Mesenchymal stem cell (in vitro differentiated cells and primary cell): ENCODE measurements at regions not wholly inside any gene's neighbourhood (a gene's known extent, or its start where the extent isn't known, plus 50 kb on each side); places are given as distances from the start of the nearest gene placed in this dataset.
A peak's percentile ranks its signal among the peaks of the same experiment; 100 is the strongest.

Experiments
- DNase-seq: peaks from one replicate; pipeline ENCODE4 v3.0.0-alpha.2; 2013
- H2AFZ ChIP-seq: one replicate; pipeline ENCODE4 v1.6.1; 2013; ENCODE audit warnings: low read depth, mild to moderate bottlenecking, control low read depth, inconsistent platforms, low read length, moderate library complexity
- H2AK5ac ChIP-seq: 2 replicates; pipeline ENCODE4 v1.6.1; 2013; ENCODE audit warnings: low read length, moderate library complexity, mild to moderate bottlenecking, inconsistent platforms; ENCODE audit not compliant: severe bottlenecking
- H2BK120ac ChIP-seq: one replicate; pipeline ENCODE4 v1.6.1; 2013; ENCODE audit warnings: low read depth, mild to moderate bottlenecking, inconsistent platforms, low read length, moderate library complexity
- H2BK12ac ChIP-seq, 2 experiments: one replicate each; pipeline ENCODE4 v1.6.1; 2013; ENCODE audit warnings: inconsistent platforms in 2 of 2, low read length in 2 of 2, mild to moderate bottlenecking in 2 of 2, moderate library complexity in 2 of 2, control low read depth in 1 of 2
- H2BK15ac ChIP-seq: one replicate; pipeline ENCODE4 v1.6.1; 2013; ENCODE audit warnings: mild to moderate bottlenecking, low read depth, inconsistent platforms; ENCODE audit not compliant: poor library complexity, severe bottlenecking
- H2BK5ac ChIP-seq: 2 replicates; pipeline ENCODE4 v1.6.1; 2013; ENCODE audit warnings: low read depth, mild to moderate bottlenecking, low read length, control low read depth, inconsistent platforms; ENCODE audit not compliant: poor library complexity, severe bottlenecking
- H3K14ac ChIP-seq, 2 experiments: one replicate each; pipeline ENCODE4 v1.6.1; 2013; ENCODE audit warnings: inconsistent platforms in 2 of 2, low read length in 2 of 2, control low read depth in 1 of 2, mild to moderate bottlenecking in 1 of 2, moderate library complexity in 1 of 2
- H3K18ac ChIP-seq, 2 experiments: one replicate each; pipeline ENCODE4 v1.6.1; 2013; ENCODE audit warnings: inconsistent platforms in 2 of 2, low read length in 2 of 2, control low read depth in 1 of 2, low read depth in 1 of 2, mild to moderate bottlenecking in 1 of 2
- H3K23ac ChIP-seq, 2 experiments: one replicate each; pipeline ENCODE4 v1.6.1; 2013; ENCODE audit warnings: inconsistent platforms in 2 of 2, low read length in 2 of 2, mild to moderate bottlenecking in 2 of 2, moderate library complexity in 2 of 2, control low read depth in 1 of 2
- H3K27ac ChIP-seq: 2 replicates; pipeline ENCODE4 v1.5.1; 2013; ENCODE audit warnings: mild to moderate bottlenecking, moderate library complexity, low read length, control low read depth, inconsistent platforms; ENCODE audit not compliant: poor library complexity, severe bottlenecking
- H3K27me3 ChIP-seq, 2 experiments: 2 replicates each; pipeline versions ENCODE4 v1.6.1 to v1.7.0; 2013; ENCODE audit warnings: low read length in 2 of 2, mild to moderate bottlenecking in 2 of 2, moderate library complexity in 2 of 2, control low read depth in 1 of 2, inconsistent platforms in 1 of 2; ENCODE audit not compliant: control insufficient read depth in 1 of 2, insufficient read depth in 1 of 2
- H3K36me3 ChIP-seq, 2 experiments: 2 replicates each; pipeline versions ENCODE4 v1.6.1 to v1.7.0; 2013; ENCODE audit warnings: low read length in 2 of 2, control low read depth in 1 of 2, inconsistent platforms in 1 of 2, low read depth in 1 of 2, mild to moderate bottlenecking in 1 of 2; ENCODE audit not compliant: insufficient read depth in 2 of 2, control insufficient read depth in 1 of 2
- H3K4ac ChIP-seq, 2 experiments: one replicate each; pipeline ENCODE4 v1.6.1; 2013; ENCODE audit warnings: inconsistent platforms in 2 of 2, low read length in 2 of 2, mild to moderate bottlenecking in 2 of 2, moderate library complexity in 2 of 2, control low read depth in 1 of 2, low read depth in 1 of 2
- H3K4me1 ChIP-seq: 2 replicates; pipeline ENCODE4 v1.6.1; 2013; ENCODE audit warnings: low read depth, low read length, control low read depth; ENCODE audit not compliant: control insufficient read depth, insufficient read depth
- H3K4me2 ChIP-seq: 2 replicates; pipeline ENCODE4 v1.6.1; 2013; ENCODE audit warnings: low read length, mild to moderate bottlenecking, inconsistent platforms; ENCODE audit not compliant: poor library complexity, severe bottlenecking
- H3K4me3 ChIP-seq, 2 experiments: 2 replicates each; pipeline versions ENCODE4 v1.5.1 to v1.7.0; 2013; ENCODE audit warnings: low read length in 2 of 2, mild to moderate bottlenecking in 2 of 2, control low read depth in 1 of 2, low read depth in 1 of 2; ENCODE audit not compliant: insufficient read depth in 1 of 2
- H3K79me1 ChIP-seq: replicated peaks from 2 replicates; pipeline ENCODE4 v1.6.1; 2013; ENCODE audit warnings: mild to moderate bottlenecking, control low read depth, low read length, inconsistent platforms; ENCODE audit not compliant: poor library complexity, severe bottlenecking
- H3K9ac ChIP-seq: 2 replicates; pipeline ENCODE4 v1.7.0; 2013; ENCODE audit warnings: mild to moderate bottlenecking, low read length, moderate library complexity
- H3K9me3 ChIP-seq: 2 replicates; pipeline ENCODE4 v1.7.0; 2013; ENCODE audit warnings: mild to moderate bottlenecking, low read length; ENCODE audit not compliant: control insufficient read depth
- H4K8ac ChIP-seq: one replicate; pipeline ENCODE4 v1.6.1; 2013; ENCODE audit warnings: inconsistent platforms, mild to moderate bottlenecking, low read length, moderate library complexity
- H4K91ac ChIP-seq: one replicate; pipeline ENCODE4 v1.6.1; 2013; ENCODE audit warnings: mild to moderate bottlenecking, low read length, inconsistent platforms
- WGBS: methylation state at CpG from one replicate; pipeline ENCODE4 v1.1.7; 2013; ENCODE audit warnings: mixed read lengths; 5-methylcytosine and 5-hydroxymethylcytosine counted together

- Histone ChIP-seq H2BK12ac (no peak overlapping the region), H3K4me2 (no peak overlapping the region), H3K27ac (no peak overlapping the region), H2BK120ac (no peak overlapping the region), H3K9ac (no peak overlapping the region), H4K8ac (no peak overlapping the region), H3K27me3 (peaks cover 0 to 18% of the 10 kb centered on the region in 2 experiments), H4K91ac (no peak overlapping the region), H3K18ac (no peak overlapping the region), H3K4me3 (no peak overlapping the region), H2BK5ac (no peak overlapping the region), H3K36me3 (no peaks in the 10 kb centered on the region), H3K14ac (no peak overlapping the region), H2AK5ac (no peak overlapping the region), H3K4ac (no peak overlapping the region), H3K4me1 (no peaks in the 10 kb centered on the region), H3K79me1 (no peaks in the 10 kb centered on the region), H3K9me3 (no peaks in the 10 kb centered on the region), H3K23ac (no peak overlapping the region), H2BK15ac (no peak overlapping the region), H2AFZ (no peak overlapping the region)
- 92% methylated on average over 4 of the region's 4 CpGs for WGBS
- no peak for DNase-seq
Measured at GRCh38 chr17:59504821-59505220, 60.6 kb upstream of the DHX40 start.

- no peak overlapping the region for H2BK120ac ChIP-seq
- no peaks in the 10 kb centered on the region for H3K9me3 ChIP-seq
- no peak overlapping the region for H3K9ac ChIP-seq
- no peak overlapping the region for H3K4me3 ChIP-seq
- WGBS, result 85% methylated on average over 4 of the region's 4 CpGs
- H3K27ac ChIP-seq, result no peak overlapping the region
- H4K8ac ChIP-seq, result no peak overlapping the region
- H2BK5ac ChIP-seq, result no peak overlapping the region
- peaks cover 0 to 18% of the 10 kb centered on the region in 2 experiments for H3K27me3 ChIP-seq
- no peak overlapping the region for H2BK12ac ChIP-seq
- H3K18ac ChIP-seq, result no peak overlapping the region
- H3K23ac ChIP-seq, result no peak overlapping the region
- no peak overlapping the region for H2BK15ac ChIP-seq
- DNase-seq, result no peak
- H3K79me1 ChIP-seq, result no peaks in the 10 kb centered on the region
- H2AFZ ChIP-seq, result no peak overlapping the region
- H2AK5ac ChIP-seq, result no peak overlapping the region
- no peak overlapping the region for H3K4me2 ChIP-seq
- H4K91ac ChIP-seq, result no peak overlapping the region
- no peaks in the 10 kb centered on the region for H3K4me1 ChIP-seq
- H3K4ac ChIP-seq, result no peak overlapping the region
- no peaks in the 10 kb centered on the region for H3K36me3 ChIP-seq
- no peak overlapping the region for H3K14ac ChIP-seq
Measured at GRCh38 chr17:59505610-59506276, 59.7 kb upstream of the DHX40 start.

GRCh38 chr17:59506894-59507726 is 58.3 kb upstream of the DHX40 start:
- H3K4me3 ChIP-seq, result no peak overlapping the region

GRCh38 chr17:59508999-59509625 is 56.3 kb upstream of the DHX40 start:
- Histone ChIP-seq H3K27ac (no peak overlapping the region), H2AFZ (no peak overlapping the region), H3K4ac (no peak overlapping the region), H3K4me1 (no peaks in the 10 kb centered on the region), H3K9ac (no peak overlapping the region), H2BK120ac (no peak overlapping the region), H3K9me3 (no peaks in the 10 kb centered on the region), H2BK12ac (no peak overlapping the region), H2AK5ac (no peak overlapping the region), H3K36me3 (no peaks in the 10 kb centered on the region), H4K8ac (no peak overlapping the region), H4K91ac (no peak overlapping the region), H3K27me3 (peaks cover 0 to 11% of the 10 kb centered on the region in 2 experiments), H2BK5ac (no peak overlapping the region), H3K14ac (no peak overlapping the region), H2BK15ac (no peak overlapping the region), H3K23ac (no peak overlapping the region), H3K4me2 (no peak overlapping the region), H3K4me3 (no peak overlapping the region), H3K79me1 (no peaks in the 10 kb centered on the region), H3K18ac (no peak overlapping the region)
- no peak for DNase-seq
- 90% methylated on average over 7 of the region's 7 CpGs for WGBS

More at GRCh38 chr17:59506894-59507726, 58.3 kb upstream of the DHX40 start:
- no peak overlapping the region for H3K27ac ChIP-seq
- no peak overlapping the region for H3K18ac ChIP-seq
- H2BK120ac ChIP-seq, result no peak overlapping the region
- H2BK15ac ChIP-seq, result no peak overlapping the region
- H4K8ac ChIP-seq, result no peak overlapping the region
- H2AK5ac ChIP-seq, result no peak overlapping the region
- H3K23ac ChIP-seq, result no peak overlapping the region
- H3K4me2 ChIP-seq, result no peak overlapping the region
- H3K27me3 ChIP-seq, result peaks cover 0 to 18% of the 10 kb centered on the region in 2 experiments
- DNase-seq, result peak; percentile 66
- H2AFZ ChIP-seq, result no peak overlapping the region
- no peak overlapping the region for H4K91ac ChIP-seq
- H3K4me1 ChIP-seq, result no peaks in the 10 kb centered on the region
- H2BK5ac ChIP-seq, result no peak overlapping the region
- no peaks in the 10 kb centered on the region for H3K79me1 ChIP-seq
- no peak overlapping the region for H3K4ac ChIP-seq
- H3K36me3 ChIP-seq, result no peaks in the 10 kb centered on the region
- H3K9me3 ChIP-seq, result no peaks in the 10 kb centered on the region
- no peak overlapping the region for H2BK12ac ChIP-seq
- 84% methylated on average over 9 of the region's 9 CpGs for WGBS
- no peak overlapping the region for H3K14ac ChIP-seq
- peak overlapping the region; percentile 78 for H3K9ac ChIP-seq
